K562 (cell line): ENCODE measurements at regions not wholly inside any gene's neighbourhood (a gene's known extent, or its start where the extent isn't known, plus 50 kb on each side); places are given as distances from the start of the nearest gene placed in this dataset.
"Not testable (repeated sequence)": the region's sequence is repeated elsewhere in the genome, so short reads cannot be mapped to it uniquely, and the experiment has no call there.

Experiments
- ATAC-seq: fragments of 200-7000 bp; cut with Tn5 transposase; 3 replicates; pipeline ENCODE4 v1.9.1; 2020; ENCODE audit warnings: moderate library complexity
- BruUV-seq: library from RNA; stranded (reverse); fragments of 400-500 nt; replicated peaks from 2 replicates; lab custom pipeline; 2021; lab: Mats Ljungman, UMichigan
- CTCF ChIA-PET: fragments of 300-600 bp; formaldehyde crosslinking; extraction: SDS; loops from one replicate; lab custom pipeline; 2021; ENCODE audit warnings: low intra/inter-chr PET ratio; lab: Yijun Ruan, JAX
- POLR2A ChIA-PET: fragments of 300-600, 350-650 bp; sonication (Branson Sonifier 250); formaldehyde crosslinking; extraction: SDS; loops from one replicate; lab custom pipeline; 2021; ENCODE audit warnings: antibody characterized with exemption, inconsistent platforms; lab: Yijun Ruan, JAX
- DNase-seq, 4 experiments: peaks; one replicate each; pipeline versions ENCODE4 v3.0.0 to v3.0.0-alpha.2; 2011 to 2018; ENCODE audit warnings: low spot score in 3 of 4, mixed read lengths in 3 of 4; ENCODE audit errors: extremely low read depth in 1 of 4
- FAIRE-seq: peaks from 2 replicates; lab custom pipeline; 2011; peaks lifted over from hg19 to GRCh38; lab: Jason Lieb, UNC
- H2AFZ ChIP-seq: 2 replicates; pipeline ENCODE4 v1.6.0; 2011; ENCODE audit warnings: low read depth, low read length, control low read depth, inconsistent platforms
- H3K27ac ChIP-seq: fragments of 200-600 bp; 3 replicates; pipeline ENCODE4 v1.8.0; 2011; ENCODE audit warnings: low read depth, mild to moderate bottlenecking, control low read depth, inconsistent platforms, low read length, moderate library complexity, mixed read lengths; ENCODE audit errors: extremely low read depth
- H3K27me3 ChIP-seq, 2 experiments: fragments of 300-600 bp in 1 of 2; 2 replicates in 1 of 2; 3 replicates in 1 of 2; pipeline versions ENCODE4 v1.6.0 to v1.8.0; 2011; ENCODE audit warnings: inconsistent platforms in 2 of 2, low read length in 2 of 2, mild to moderate bottlenecking in 1 of 2, mixed read lengths in 1 of 2, moderate library complexity in 1 of 2; ENCODE audit not compliant: control insufficient read depth in 2 of 2, insufficient read depth in 2 of 2
- H3K36me3 ChIP-seq: fragments of 300-600 bp; 3 replicates; pipeline ENCODE4 v1.8.0; 2011; ENCODE audit warnings: mild to moderate bottlenecking, low read length, inconsistent platforms; ENCODE audit not compliant: control insufficient read depth, insufficient read depth
- H3K4me1 ChIP-seq, 2 experiments: fragments of 200-600 bp in 1 of 2; replicated peaks in 1 of 2; 2 replicates in 1 of 2; 3 replicates in 1 of 2; pipeline versions ENCODE4 v1.5.1 to v1.8.0; 2011; ENCODE audit warnings: inconsistent platforms in 2 of 2, low read length in 2 of 2, mild to moderate bottlenecking in 1 of 2, mixed read lengths in 1 of 2, moderate library complexity in 1 of 2; ENCODE audit not compliant: control insufficient read depth in 2 of 2, insufficient read depth in 2 of 2
- H3K4me2 ChIP-seq: 2 replicates; pipeline ENCODE4 v1.6.1; 2011; ENCODE audit warnings: low read length, control low read depth, inconsistent platforms, mixed read lengths; ENCODE audit not compliant: insufficient read depth
- H3K4me3 ChIP-seq: fragments of 200-600 bp; sonication (generic), shearing (Covaris generic); 2 replicates; pipeline ENCODE4 v1.5.1; 2016; ENCODE audit warnings: control low read depth, inconsistent platforms
- H3K79me2 ChIP-seq: fragments of 200-600 bp; 3 replicates; pipeline ENCODE4 v1.8.0; 2011; ENCODE audit warnings: low read length, inconsistent platforms; ENCODE audit not compliant: control insufficient read depth, insufficient read depth
- H3K9ac ChIP-seq, 2 experiments: 2 replicates each; pipeline versions ENCODE4 v1.6.0 to v1.6.1; 2011; ENCODE audit warnings: low read depth in 2 of 2, low read length in 2 of 2, control low read depth in 1 of 2, inconsistent platforms in 1 of 2, mild to moderate bottlenecking in 1 of 2, mixed read lengths in 1 of 2; ENCODE audit not compliant: insufficient read depth in 1 of 2
- H3K9me1 ChIP-seq: one replicate; pipeline ENCODE4 v1.6.0; 2011; ENCODE audit warnings: inconsistent platforms, mild to moderate bottlenecking, low read length, moderate library complexity; ENCODE audit not compliant: control insufficient read depth, insufficient read depth
- H3K9me3 ChIP-seq: replicated peaks from 2 replicates; pipeline ENCODE4 v1.5.1; 2011; ENCODE audit warnings: low read depth, low read length, inconsistent platforms; ENCODE audit not compliant: control insufficient read depth, insufficient read depth
- H4K20me1 ChIP-seq: replicated peaks from 2 replicates; pipeline ENCODE4 v1.6.1; 2011; ENCODE audit warnings: low read length, inconsistent platforms, mixed read lengths; ENCODE audit not compliant: control insufficient read depth, insufficient read depth
- ADNP ChIP-seq: fragments of 200-800 bp; sonication (Bioruptor generic); IDR thresholded peaks from 2 replicates; pipeline ENCODE4 v1.6.1; 2016; ENCODE audit warnings: missing genetic modification characterization, missing compliant biosample characterization
- BRD9 ChIP-seq: fragments of 450-650 bp; IDR thresholded peaks from 2 replicates; pipeline ENCODE4 v1.6.1; 2018; ENCODE audit warnings: low read depth; ENCODE audit not compliant: partially characterized antibody
- CBX1 ChIP-seq: sonication (generic); IDR thresholded peaks from 2 replicates; pipeline ENCODE4 v1.6.1; 2016; ENCODE audit warnings: antibody characterized with exemption, low read depth, mild to moderate bottlenecking
- EP400 ChIP-seq: fragments of 450-650 bp; IDR thresholded peaks from 2 replicates; pipeline ENCODE4 v1.6.1; 2017; ENCODE audit warnings: antibody characterized with exemption, mild to moderate bottlenecking, moderate library complexity
- FUS ChIP-seq: fragments of 200-400 bp; formaldehyde crosslinking; optimal IDR thresholded peaks from 2 replicates; pipeline ENCODE3; 2017; ENCODE audit warnings: low read depth, low read length
- GATAD2B ChIP-seq: fragments of 450-650 bp; IDR thresholded peaks from 2 replicates; pipeline ENCODE4 v1.6.1; 2017; ENCODE audit warnings: mild to moderate bottlenecking, borderline replicate concordance
- GTF2B ChIP-seq: IDR thresholded peaks from 2 replicates; pipeline ENCODE4 v1.6.1; 2011; ENCODE audit not compliant: insufficient read length; ENCODE audit errors: extremely low read depth
- HNRNPLL ChIP-seq: fragments of 200-400 bp; formaldehyde crosslinking; IDR thresholded peaks from 2 replicates; pipeline ENCODE4 v1.6.1; 2017; ENCODE audit warnings: low read length, low read depth, mild to moderate bottlenecking; ENCODE audit not compliant: poor library complexity, severe bottlenecking
- PPARD ChIP-seq: fragments of 250-450 bp; sonication (Bioruptor Pico); IDR thresholded peaks from 2 replicates; pipeline ENCODE4 v1.8.0; 2022; ENCODE audit warnings: inconsistent platforms, mild to moderate bottlenecking, moderate library complexity
- PTTG1 ChIP-seq: fragments of 450-650 bp; IDR thresholded peaks from 2 replicates; pipeline ENCODE4 v1.6.1; 2016; ENCODE audit warnings: low read depth, mild to moderate bottlenecking, missing genetic modification characterization, missing compliant biosample characterization
- RBBP5 ChIP-seq: fragments of 200-600 bp; sonication (generic); IDR thresholded peaks from 2 replicates; pipeline ENCODE4 v1.6.1; 2012; ENCODE audit warnings: borderline replicate concordance, mild to moderate bottlenecking, low read length, control low read depth, inconsistent platforms; ENCODE audit not compliant: insufficient read depth, poor library complexity, severe bottlenecking
- SMAD3 ChIP-seq: fragments of 450-650 bp; formaldehyde crosslinking; conservative IDR thresholded peaks from 2 replicates; pipeline ENCODE4 v1.4.0; 2020; ENCODE audit warnings: mild to moderate bottlenecking
- ZNF175 ChIP-seq: fragments of 200-800 bp; sonication (Bioruptor generic); IDR thresholded peaks from 2 replicates; pipeline ENCODE4 v1.6.1; 2016; ENCODE audit warnings: low read depth, mild to moderate bottlenecking, missing genetic modification characterization, missing compliant biosample characterization
- ZNF24 ChIP-seq: fragments of 450-650 bp; IDR thresholded peaks from 2 replicates; pipeline ENCODE4 v1.6.1; 2016
- ZNF263 ChIP-seq: sonication (generic); formaldehyde crosslinking; IDR thresholded peaks from 2 replicates; pipeline ENCODE4 v1.8.0; 2022; ENCODE audit warnings: mild to moderate bottlenecking, missing genetic modification reagents, borderline replicate concordance
- WGBS: fragments of 100-300 bp; shearing (Covaris generic); methylation state at CpG from one replicate; pipeline ENCODE4 v1.1.6; 2016; ENCODE audit warnings: low coverage, mixed read lengths; ENCODE audit not compliant: insufficient coverage; ENCODE audit errors: missing lambda C conversion rate; 5-methylcytosine and 5-hydroxymethylcytosine counted together
- in situ Hi-C: fragments of 300-500 bp; cut with MboI; formaldehyde crosslinking; loops from 4 replicates; pipeline ENCODE4 v1.15.0; 2018; ENCODE audit warnings: inconsistent platforms, mixed read lengths
- intact Hi-C: fragments of 100-400 bp; cut with micrococcal nuclease; formaldehyde crosslinking; loops from 2 replicates; pipeline ENCODE4 v1.14.2; 2022

- Histone ChIP-seq H4K20me1 (no peaks in the 10 kb centered on the region), H3K9me3 (no peaks in the 10 kb centered on the region), H3K9me1 (no peaks in the 10 kb centered on the region), H3K4me2 (no peak overlapping the region), H3K4me1 (no peaks in the 10 kb centered on the region), H3K4me3 (no peak overlapping the region), H3K79me2 (no peaks in the 10 kb centered on the region), H3K27me3 (no peaks in the 10 kb centered on the region), H3K36me3 (no peaks in the 10 kb centered on the region), H2AFZ (no peak overlapping the region), H3K27ac (no peak overlapping the region), H3K9ac (no peak overlapping the region)
- POLR2A ChIA-PET: no interaction called here
- no TSS peak for BruUV-seq
- WGBS: 0% methylated on average over 1 of the region's 1 CpG
- DNase-seq: no peak
- CTCF ChIA-PET: no interaction called here
- FAIRE-seq: no peak
- intact Hi-C loops (no loop called here), in situ Hi-C loops (no loop called here)
- TF ChIP-seq FUS: no peak
- no peak for TF ChIP-seq ZNF175 (CRISPR knock-in tag)
- TF ChIP-seq PTTG1 (tag): no peak
- TF ChIP-seq RBBP5: no peak
- no peak for TF ChIP-seq ZNF263 (CRISPR knock-in tag)
- TF ChIP-seq BRD9: no peak
- TF ChIP-seq EP400: no peak
- TF ChIP-seq HNRNPLL: no peak
- TF ChIP-seq ADNP (tag): no peak
- no peak for TF ChIP-seq GATAD2B
- no peak for TF ChIP-seq PPARD (CRISPR knock-in tag)
- TF ChIP-seq GTF2B: no peak
- TF ChIP-seq ZNF24: no peak
- no peak for TF ChIP-seq SMAD3 (CRISPR knock-in tag)
- TF ChIP-seq CBX1: no peak
- no peak for ATAC-seq
Observed at GRCh38 chr7:108920490-108920889, 350.8 kb downstream of the DNAJB9 start.

- WGBS: 0% methylated on average over 14 of the region's 14 CpGs
- H3K9me1 ChIP-seq, H3K4me1 ChIP-seq, H3K9ac ChIP-seq, H3K27me3 ChIP-seq, CTCF ChIA-PET, ATAC-seq, BruUV-seq, H2AFZ ChIP-seq, H3K79me2 ChIP-seq, H3K4me2 ChIP-seq, DNase-seq, H4K20me1 ChIP-seq, in situ Hi-C loops, H3K27ac ChIP-seq, FAIRE-seq, POLR2A ChIA-PET, intact Hi-C loops, H3K9me3 ChIP-seq, H3K36me3 ChIP-seq, H3K4me3 ChIP-seq: not testable (repeated sequence)
Observed at GRCh38 chr7:108943048-108943447, 373.4 kb downstream of the DNAJB9 start.
